Stimulated activated naive CD8-positive, alpha-beta T cell treated with anti-CD3 and anti-CD28 coated beads, Interleukin-15, amount 100 ng/mL, for 72 hours (primary cell): ENCODE measurements at regions not wholly inside any gene's neighbourhood (a gene's known extent, or its start where the extent isn't known, plus 50 kb on each side); places are given as distances from the start of the nearest gene placed in this dataset.
A peak's percentile ranks its signal among the peaks of the same experiment; 100 is the strongest.
"Not testable (repeated sequence)": the region's sequence is repeated elsewhere in the genome, so short reads cannot be mapped to it uniquely, and the experiment has no call there.

Source experiments
- ATAC-seq: fragments of 150-1000 bp; cut with Tn5 transposase; 2 replicates; pipeline ENCODE4 v1.10.0; 2021; ENCODE audit warnings: mild to moderate bottlenecking, moderate library complexity
- DNase-seq, 2 donors: peaks; one replicate each; pipeline ENCODE4 v3.0.0; 2021 to 2022
- H3K27ac Mint-ChIP-seq, 2 donors: one replicate each; pipeline ENCODE4 v1.8.0; 2022; ENCODE audit warnings: mild to moderate bottlenecking in 2 of 2, mixed read lengths in 2 of 2, moderate library complexity in 2 of 2
- H3K27me3 Mint-ChIP-seq: one replicate; pipeline ENCODE4 v1.8.0; 2022; ENCODE audit warnings: mixed read lengths
- H3K4me1 Mint-ChIP-seq: one replicate; pipeline ENCODE4 v1.8.0; 2022; ENCODE audit warnings: mild to moderate bottlenecking, mixed read lengths
- H3K4me3 Mint-ChIP-seq, 2 donors: one replicate each; pipeline ENCODE4 v1.8.0; 2022; ENCODE audit warnings: mild to moderate bottlenecking in 2 of 2, mixed read lengths in 2 of 2, moderate library complexity in 1 of 2
- H3K9me3 Mint-ChIP-seq, 2 donors: one replicate each; pipeline ENCODE4 v1.8.0; 2022; ENCODE audit warnings: mixed read lengths in 2 of 2

- H3K4me1 Mint-ChIP-seq: no peaks in the 10 kb centered on the region
- no peak for DNase-seq
- H3K27me3 Mint-ChIP-seq: peaks cover 25% of the 10 kb centered on the region
- H3K27ac Mint-ChIP-seq: no peak overlapping the region
- ATAC-seq: no peak
- H3K9me3 Mint-ChIP-seq: peaks cover 8 to 14% of the 10 kb centered on the region in 2 donors
- H3K4me3 Mint-ChIP-seq: no peak overlapping the region
These were observed 138.7 kb upstream of the CCDC150 start for GRCh38 chr2:196500686-196501431.

DNA sequence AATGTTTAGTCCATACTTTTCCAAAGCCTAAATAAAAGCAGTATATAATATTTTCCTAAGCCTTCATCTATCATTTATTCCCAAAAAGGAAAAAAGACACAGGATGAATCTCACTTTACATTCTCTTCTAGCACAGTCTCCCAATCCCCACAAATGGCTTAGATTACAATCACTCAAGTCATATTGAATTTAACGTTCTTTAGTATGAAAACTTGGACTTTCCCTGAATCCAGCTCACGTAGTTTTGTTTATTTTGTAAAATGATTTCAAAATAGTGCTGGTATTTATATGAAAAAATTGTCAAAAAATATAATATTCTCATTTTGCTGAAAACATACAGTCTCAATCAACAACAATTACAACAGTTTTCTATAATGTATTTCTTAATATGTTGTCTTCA lies 137.7 kb upstream of the CCDC150 start:
- Mint-ChIP-seq H3K27ac (no peak overlapping the region), H3K4me3 (no peak overlapping the region), H3K27me3 (peaks cover 29% of the 10 kb centered on the region), H3K9me3 (peaks cover 8 to 14% of the 10 kb centered on the region in 2 donors), H3K4me1 (no peaks in the 10 kb centered on the region)
- ATAC-seq: no peak
- no peak for DNase-seq

- H3K27ac Mint-ChIP-seq: no peak overlapping the region
- H3K27me3 Mint-ChIP-seq: peaks cover 29% of the 10 kb centered on the region
- ATAC-seq (no peak), DNase-seq (no peak)
- H3K9me3 Mint-ChIP-seq: peaks cover 8 to 12% of the 10 kb centered on the region in 2 donors
- no peaks in the 10 kb centered on the region for H3K4me1 Mint-ChIP-seq
- no peak overlapping the region for H3K4me3 Mint-ChIP-seq
These were observed 137.1 kb upstream of the CCDC150 start for GRCh38 chr2:196502386-196502785.

DNA sequence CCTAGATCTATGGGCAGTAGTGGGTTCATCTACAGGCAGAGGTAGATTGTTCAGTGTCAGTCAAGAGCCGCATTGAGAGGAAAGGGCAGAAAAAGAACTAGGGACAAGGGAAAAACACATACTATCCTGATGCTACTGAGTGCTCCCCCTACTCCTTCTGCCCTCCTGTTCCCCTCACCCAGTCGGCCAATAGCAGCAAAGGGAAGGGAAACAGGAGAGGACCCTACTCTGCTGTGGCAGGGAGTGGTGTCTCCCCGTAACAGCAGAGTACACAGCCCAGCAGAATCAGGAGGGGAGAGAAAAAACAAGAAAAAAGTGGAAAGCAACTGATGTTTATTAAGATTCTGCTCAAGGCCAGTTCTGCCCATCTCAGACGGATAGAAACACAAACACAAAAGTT lies 136.1 kb upstream of the CCDC150 start:
- peaks cover 38% of the 10 kb centered on the region for H3K27me3 Mint-ChIP-seq
- no peak overlapping the region for H3K27ac Mint-ChIP-seq
- DNase-seq: no peak
- no peak overlapping the region for H3K4me3 Mint-ChIP-seq
- no peak for ATAC-seq
- no peaks in the 10 kb centered on the region for H3K4me1 Mint-ChIP-seq
- peaks cover 7% of the 10 kb centered on the region in 2 donors for H3K9me3 Mint-ChIP-seq

GRCh38 chr2:196504788-196505187 lies 134.7 kb upstream of the CCDC150 start:
- Mint-ChIP-seq H3K4me3 (no peak overlapping the region), H3K9me3 (no peaks in the 10 kb centered on the region), H3K27me3 (peaks cover 44% of the 10 kb centered on the region), H3K27ac (no peak overlapping the region), H3K4me1 (no peaks in the 10 kb centered on the region)
- ATAC-seq: no peak
- no peak for DNase-seq

- no peak for DNase-seq
- Mint-ChIP-seq H3K27ac (no peak overlapping the region), H3K4me1 (no peaks in the 10 kb centered on the region), H3K4me3 (no peak overlapping the region), H3K27me3 (peaks cover 23% of the 10 kb centered on the region), H3K9me3 (no peaks in the 10 kb centered on the region)
- no peak for ATAC-seq
These were observed 129.3 kb upstream of the CCDC150 start for GRCh38 chr2:196510246-196510645.

DNA sequence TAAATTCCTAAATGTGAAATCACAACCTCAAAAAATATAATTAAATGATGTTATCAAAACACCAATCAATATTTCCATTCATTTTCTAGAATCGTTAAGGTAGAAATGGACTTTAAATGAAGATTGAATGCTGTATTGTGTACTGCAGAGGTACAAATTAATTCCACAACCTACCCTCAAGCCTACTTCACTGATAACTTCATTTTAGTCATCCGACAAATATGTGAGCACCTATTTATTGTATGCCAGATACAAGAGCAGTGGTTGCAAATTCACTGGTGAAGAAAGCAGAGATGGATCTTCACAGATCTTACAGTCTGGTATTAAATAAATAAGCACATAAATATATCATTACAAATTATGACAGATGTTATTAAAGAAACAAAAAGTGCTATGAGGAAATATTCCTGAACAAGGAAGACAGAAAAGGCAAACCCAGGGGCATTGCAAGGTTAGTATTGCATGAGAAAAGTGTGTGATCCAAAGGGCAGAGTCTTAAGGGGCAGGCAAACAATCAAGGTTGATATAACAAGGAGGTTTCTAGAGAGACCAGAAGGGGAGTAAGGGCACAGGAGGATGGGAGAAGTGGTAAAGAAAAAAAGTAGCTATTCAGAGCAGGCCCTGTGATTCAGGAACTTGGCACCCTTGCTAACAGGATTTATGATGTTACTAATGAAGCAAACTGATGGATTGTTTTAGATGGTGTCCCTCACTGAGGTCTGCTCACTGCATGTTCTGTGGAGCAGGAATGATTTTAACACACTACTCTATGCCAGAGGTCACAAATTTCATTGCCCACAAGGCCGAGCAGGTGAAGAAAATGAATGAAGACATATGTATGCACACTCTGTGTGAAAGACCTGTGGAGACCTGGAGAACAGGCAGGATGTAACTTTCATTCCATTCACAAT lies 128.0 kb upstream of the CCDC150 start:
- Mint-ChIP-seq H3K4me3 (no peak overlapping the region), H3K4me1 (no peaks in the 10 kb centered on the region), H3K27me3 (peaks cover 15% of the 10 kb centered on the region), H3K9me3 (no peaks in the 10 kb centered on the region), H3K27ac (no peak overlapping the region)
- no peak for DNase-seq
- ATAC-seq: no peak

- ATAC-seq (no peak), DNase-seq (no peak)
- Mint-ChIP-seq H3K9me3 (no peaks in the 10 kb centered on the region), H3K27ac (peak overlapping the region in 1 of 2 donors; percentile 76), H3K4me1 (no peaks in the 10 kb centered on the region), H3K27me3 (peaks cover 7% of the 10 kb centered on the region), H3K4me3 (no peak overlapping the region)
These were observed 125.6 kb upstream of the CCDC150 start for GRCh38 chr2:196513796-196514526.

GRCh38 chr2:196514641-196515040 lies 124.9 kb upstream of the CCDC150 start:
- Mint-ChIP-seq H3K4me1 (no peaks in the 10 kb centered on the region), H3K4me3 (no peak overlapping the region), H3K27ac (no peak overlapping the region), H3K27me3 (peaks cover 8% of the 10 kb centered on the region), H3K9me3 (no peaks in the 10 kb centered on the region)
- ATAC-seq (peak; percentile 35), DNase-seq (no peak)

- ATAC-seq (peak; percentile 28), DNase-seq (no peak)
- Mint-ChIP-seq H3K27me3 (peaks cover 11% of the 10 kb centered on the region), H3K9me3 (no peaks in the 10 kb centered on the region), H3K4me3 (no peak overlapping the region), H3K27ac (no peak overlapping the region), H3K4me1 (no peaks in the 10 kb centered on the region)
These were observed 124.5 kb upstream of the CCDC150 start for GRCh38 chr2:196515051-196515450.

- DNase-seq (no peak), ATAC-seq (no peak)
- H3K4me3 Mint-ChIP-seq: no peak overlapping the region
- no peaks in the 10 kb centered on the region for H3K9me3 Mint-ChIP-seq
- peaks cover 16% of the 10 kb centered on the region for H3K27me3 Mint-ChIP-seq
- no peak overlapping the region for H3K27ac Mint-ChIP-seq
- no peaks in the 10 kb centered on the region for H3K4me1 Mint-ChIP-seq
These were observed 123.9 kb upstream of the CCDC150 start for GRCh38 chr2:196515608-196516007.

DNA sequence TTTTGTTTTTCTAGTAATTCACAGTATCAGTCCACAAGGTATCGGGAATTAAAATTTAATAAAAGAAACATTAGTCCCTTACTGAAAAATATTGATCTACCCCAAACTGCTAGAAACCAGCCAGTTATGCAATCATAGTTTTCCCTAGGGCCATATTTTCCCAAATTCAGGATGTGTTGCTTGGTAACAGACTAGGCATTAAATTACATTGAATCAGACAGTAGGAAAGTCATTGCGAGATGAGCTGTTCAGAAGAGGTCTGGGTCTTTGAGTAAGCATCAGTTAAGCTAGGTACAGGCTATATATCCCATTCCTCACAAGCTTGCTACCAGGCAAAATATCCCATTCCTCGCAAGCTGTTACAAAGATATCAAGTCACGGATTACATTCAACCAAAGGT lies 123.0 kb upstream of the CCDC150 start:
- no peaks in the 10 kb centered on the region for H3K4me1 Mint-ChIP-seq
- H3K4me3 Mint-ChIP-seq: no peak overlapping the region
- DNase-seq (no peak), ATAC-seq (no peak)
- peaks cover 17% of the 10 kb centered on the region for H3K27me3 Mint-ChIP-seq
- no peak overlapping the region for H3K27ac Mint-ChIP-seq
- no peaks in the 10 kb centered on the region for H3K9me3 Mint-ChIP-seq

DNA sequence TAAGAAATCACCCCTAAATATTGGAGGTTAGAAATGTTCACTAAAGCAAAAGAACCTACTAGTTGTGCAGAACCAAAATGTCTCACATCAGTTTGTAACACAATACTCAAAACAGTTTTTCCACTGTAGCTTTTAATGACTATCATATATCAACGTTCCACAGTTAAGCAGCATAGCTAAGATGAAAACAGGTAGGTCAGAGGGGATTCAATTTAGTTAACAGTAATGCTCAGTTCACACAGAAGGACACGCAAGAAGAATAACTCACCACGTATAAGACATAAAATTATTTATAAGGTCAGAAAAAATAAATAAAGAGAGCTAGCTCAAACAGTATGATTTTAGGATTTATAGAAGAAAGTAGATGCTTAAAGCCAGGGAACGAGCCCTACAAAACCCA lies 118.9 kb upstream of the CCDC150 start:
- H3K4me3 Mint-ChIP-seq: no peak overlapping the region
- DNase-seq: no peak
- H3K4me1 Mint-ChIP-seq: no peaks in the 10 kb centered on the region
- H3K27me3 Mint-ChIP-seq: peaks cover 17% of the 10 kb centered on the region
- no peaks in the 10 kb centered on the region for H3K9me3 Mint-ChIP-seq
- H3K27ac Mint-ChIP-seq: no peak overlapping the region
- no peak for ATAC-seq

- ATAC-seq, H3K27me3 Mint-ChIP-seq, H3K9me3 Mint-ChIP-seq, H3K4me3 Mint-ChIP-seq, DNase-seq, H3K27ac Mint-ChIP-seq: not testable (repeated sequence)
- peaks cover 11% of the 10 kb centered on the region for H3K4me1 Mint-ChIP-seq
These were observed 112.4 kb upstream of the CCDC150 start for GRCh38 chr2:196526981-196527725.
